Chondrocyte (in vitro differentiated cells): ENCODE measurements at regions not wholly inside any gene's neighbourhood (a gene's known extent, or its start where the extent isn't known, plus 50 kb on each side); places are given as distances from the start of the nearest gene placed in this dataset.

Source experiments
- DNase-seq: peaks from one replicate; pipeline ENCODE4 v3.0.0; 2021; ENCODE audit warnings: mixed read lengths, low spot score
- H3K27ac Mint-ChIP-seq: one replicate; pipeline ENCODE4 v1.8.0; 2021; ENCODE audit warnings: mild to moderate bottlenecking, moderate library complexity, mixed read lengths; ENCODE audit not compliant: unreplicated experiment
- H3K27me3 Mint-ChIP-seq: 2 replicates; pipeline ENCODE4 v1.8.0; 2021; ENCODE audit warnings: low read depth, mixed read lengths
- H3K36me3 Mint-ChIP-seq: 2 replicates; pipeline ENCODE4 v1.8.0; 2021; ENCODE audit warnings: low read depth, mixed read lengths
- H3K4me1 Mint-ChIP-seq: 2 replicates; pipeline ENCODE4 v1.8.0; 2021; ENCODE audit warnings: low read depth, mild to moderate bottlenecking, mixed read lengths
- H3K4me3 Mint-ChIP-seq: one replicate; pipeline ENCODE4 v1.8.0; 2021; ENCODE audit warnings: mild to moderate bottlenecking, moderate library complexity, mixed read lengths; ENCODE audit not compliant: unreplicated experiment
- H3K9me3 Mint-ChIP-seq: 2 replicates; pipeline ENCODE4 v1.8.0; 2021; ENCODE audit warnings: low read depth, mixed read lengths
- CTCF ChIP-seq: fragments of 200-600 bp; sonication (generic); IDR thresholded peaks from 2 replicates; pipeline ENCODE4 v1.5.0; 2021; ENCODE audit warnings: antibody characterized with exemption, mild to moderate bottlenecking, moderate library complexity

GRCh38 chr5:124576848-124577409, 169.5 kb downstream of the ZNF608 start:
- Mint-ChIP-seq H3K4me1 (peaks cover 11% of the 10 kb centered on the region), H3K36me3 (peaks cover 1% of the 10 kb centered on the region), H3K9me3 (no peaks in the 10 kb centered on the region), H3K27ac (no peak overlapping the region), H3K4me3 (no peak overlapping the region), H3K27me3 (peaks cover 2% of the 10 kb centered on the region)
- no peak for TF ChIP-seq CTCF
- no peak for DNase-seq

GRCh38 chr5:124575725-124576124, 170.7 kb downstream of the ZNF608 start:
- DNase-seq, result no peak
- Mint-ChIP-seq H3K27ac (no peak overlapping the region), H3K4me3 (no peak overlapping the region), H3K4me1 (no peaks in the 10 kb centered on the region), H3K36me3 (peaks cover 1% of the 10 kb centered on the region), H3K9me3 (no peaks in the 10 kb centered on the region), H3K27me3 (peaks cover 2% of the 10 kb centered on the region)
- no peak for TF ChIP-seq CTCF

GRCh38 chr5:124574521-124575436, 171.7 kb downstream of the ZNF608 start:
- Mint-ChIP-seq H3K27ac (no peak overlapping the region), H3K4me1 (peaks cover 4% of the 10 kb centered on the region), H3K4me3 (no peak overlapping the region), H3K36me3 (peaks cover 1% of the 10 kb centered on the region), H3K27me3 (peaks cover 7% of the 10 kb centered on the region), H3K9me3 (no peaks in the 10 kb centered on the region)
- no peak for TF ChIP-seq CTCF
- no peak for DNase-seq

- no peaks in the 10 kb centered on the region for H3K36me3 Mint-ChIP-seq
- TF ChIP-seq CTCF, result no peak
- no peak overlapping the region for H3K4me3 Mint-ChIP-seq
- H3K4me1 Mint-ChIP-seq, result peaks cover 4% of the 10 kb centered on the region
- peaks cover 5% of the 10 kb centered on the region for H3K27me3 Mint-ChIP-seq
- no peak overlapping the region for H3K27ac Mint-ChIP-seq
- no peaks in the 10 kb centered on the region for H3K9me3 Mint-ChIP-seq
- DNase-seq, result no peak
Measured at GRCh38 chr5:124572971-124573370, 173.5 kb downstream of the ZNF608 start.

- TF ChIP-seq CTCF, result no peak
- no peaks in the 10 kb centered on the region for H3K36me3 Mint-ChIP-seq
- H3K27ac Mint-ChIP-seq, result no peak overlapping the region
- H3K27me3 Mint-ChIP-seq, result peaks cover 5% of the 10 kb centered on the region
- no peaks in the 10 kb centered on the region for H3K9me3 Mint-ChIP-seq
- H3K4me3 Mint-ChIP-seq, result no peak overlapping the region
- peaks cover 4% of the 10 kb centered on the region for H3K4me1 Mint-ChIP-seq
- DNase-seq, result no peak
Measured at GRCh38 chr5:124570285-124571035, 176.0 kb downstream of the ZNF608 start.
